Thoracic aorta (tissue), 2 donors: ENCODE measurements at regions not wholly inside any gene's neighbourhood (a gene's known extent, or its start where the extent isn't known, plus 50 kb on each side); places are given as distances from the start of the nearest gene placed in this dataset.

Source experiments
- ATAC-seq: fragments of 150-250 bp; one replicate; pipeline ENCODE4 v1.8.0; 2017; ENCODE audit warnings: low read depth; ENCODE audit not compliant: insufficient number of reproducible peaks, low FRiP score
- DNase-seq: peaks from one replicate; pipeline ENCODE4 v3.0.0-alpha.2; 2020; ENCODE audit warnings: low spot score
- H3K27ac ChIP-seq, 2 donors: fragments of 200-600 bp; sonication (generic); 1 replicate in 1 of 2; 2 replicates in 1 of 2; pipeline ENCODE4 v1.5.1; 2016; ENCODE audit warnings: mild to moderate bottlenecking in 2 of 2, moderate library complexity in 2 of 2
- H3K27me3 ChIP-seq: fragments of 200-600 bp; sonication (generic); replicated peaks from 2 replicates; pipeline ENCODE4 v1.6.0; 2016; ENCODE audit warnings: mild to moderate bottlenecking; ENCODE audit not compliant: insufficient read depth
- H3K36me3 ChIP-seq: fragments of 200-600 bp; sonication (generic); one replicate; pipeline ENCODE4 v1.5.1; 2016
- H3K4me1 ChIP-seq, 2 donors: fragments of 200-600 bp; sonication (generic); 1 replicate in 1 of 2; 2 replicates in 1 of 2; pipeline versions ENCODE4 v1.5.1 to v1.6.0; 2016; ENCODE audit warnings: low read depth in 2 of 2, mild to moderate bottlenecking in 1 of 2; ENCODE audit not compliant: control insufficient read depth in 1 of 2
- H3K4me3 ChIP-seq: fragments of 200-600 bp; sonication (generic); 2 replicates; pipeline ENCODE4 v1.5.1; 2016; ENCODE audit warnings: mild to moderate bottlenecking
- H3K9me3 ChIP-seq: fragments of 200-600 bp; sonication (generic); 2 replicates; pipeline ENCODE4 v1.5.1; 2016
- TF ChIP-seq, protein P1 (sequence below): fragments of 200-600 bp; sonication (generic); IDR thresholded peaks from one replicate; pipeline ENCODE4 v1.5.1; 2019; ENCODE audit warnings: antibody characterized with exemption

DNA sequence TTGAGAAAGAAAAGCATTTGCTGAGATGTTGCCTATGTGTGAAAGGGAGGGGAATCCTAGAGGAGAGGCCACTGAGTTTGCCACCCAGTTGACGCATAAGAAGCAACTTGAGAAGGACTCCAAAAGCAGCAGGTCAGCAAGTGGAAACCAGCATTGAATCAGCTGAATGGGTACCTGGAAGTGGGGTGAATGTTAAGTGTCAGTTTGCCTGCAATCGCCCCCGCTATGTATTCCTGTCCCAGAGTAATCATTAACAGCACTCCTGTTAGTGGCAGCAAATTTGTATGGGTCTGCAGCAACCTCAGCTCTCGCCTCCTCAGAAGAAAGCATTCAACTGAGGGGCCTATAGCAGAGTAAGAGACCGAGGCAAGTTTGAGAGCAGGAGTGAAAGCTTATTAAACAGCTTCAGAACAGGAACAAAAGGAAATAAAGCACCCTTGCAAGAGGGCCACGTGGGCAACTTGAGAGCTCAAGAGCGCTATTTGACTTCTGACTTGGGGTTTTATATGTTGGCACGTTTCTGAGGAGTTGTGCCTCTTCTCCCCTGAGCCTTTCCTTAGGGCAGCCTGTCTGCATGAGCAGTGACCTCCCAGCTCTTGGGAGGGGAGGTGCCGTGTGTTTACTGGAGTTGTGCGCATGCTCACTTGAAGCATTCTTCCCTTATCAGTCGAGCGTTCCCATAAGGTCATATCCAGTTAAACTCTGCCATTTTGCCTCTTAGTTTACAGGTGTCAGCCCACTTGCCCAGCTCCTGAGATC, 122.6 kb upstream of the PHACTR1 start:
- TF ChIP-seq, protein P1, sequence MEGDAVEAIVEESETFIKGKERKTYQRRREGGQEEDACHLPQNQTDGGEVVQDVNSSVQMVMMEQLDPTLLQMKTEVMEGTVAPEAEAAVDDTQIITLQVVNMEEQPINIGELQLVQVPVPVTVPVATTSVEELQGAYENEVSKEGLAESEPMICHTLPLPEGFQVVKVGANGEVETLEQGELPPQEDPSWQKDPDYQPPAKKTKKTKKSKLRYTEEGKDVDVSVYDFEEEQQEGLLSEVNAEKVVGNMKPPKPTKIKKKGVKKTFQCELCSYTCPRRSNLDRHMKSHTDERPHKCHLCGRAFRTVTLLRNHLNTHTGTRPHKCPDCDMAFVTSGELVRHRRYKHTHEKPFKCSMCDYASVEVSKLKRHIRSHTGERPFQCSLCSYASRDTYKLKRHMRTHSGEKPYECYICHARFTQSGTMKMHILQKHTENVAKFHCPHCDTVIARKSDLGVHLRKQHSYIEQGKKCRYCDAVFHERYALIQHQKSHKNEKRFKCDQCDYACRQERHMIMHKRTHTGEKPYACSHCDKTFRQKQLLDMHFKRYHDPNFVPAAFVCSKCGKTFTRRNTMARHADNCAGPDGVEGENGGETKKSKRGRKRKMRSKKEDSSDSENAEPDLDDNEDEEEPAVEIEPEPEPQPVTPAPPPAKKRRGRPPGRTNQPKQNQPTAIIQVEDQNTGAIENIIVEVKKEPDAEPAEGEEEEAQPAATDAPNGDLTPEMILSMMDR = no peak
- H3K27ac ChIP-seq = no peak overlapping the region
- ATAC-seq = no peak

DNA sequence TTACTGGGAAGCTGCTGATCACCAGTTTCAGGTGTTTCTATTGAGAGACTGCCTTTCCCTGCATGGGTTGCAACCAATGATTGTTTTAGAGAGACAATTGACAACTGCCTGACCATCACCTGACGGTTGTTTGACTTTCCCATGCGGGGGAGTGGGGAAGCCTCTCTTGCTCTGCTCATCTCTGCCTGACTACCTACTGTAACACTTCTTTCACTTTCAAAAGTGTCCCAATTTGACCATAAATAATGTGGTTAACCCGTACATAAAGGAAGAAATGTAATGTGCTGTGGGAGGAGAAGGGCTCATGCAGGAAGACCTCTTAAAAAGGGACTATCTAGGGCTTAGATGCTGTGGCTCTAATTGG, 122.1 kb upstream of the PHACTR1 start:
- DNase-seq = no peak
- Histone ChIP-seq H3K9me3 (no peaks in the 10 kb centered on the region), H3K27me3 (no peaks in the 10 kb centered on the region), H3K4me3 (no peak overlapping the region), H3K36me3 (no peaks in the 10 kb centered on the region), H3K27ac (no peak overlapping the region), H3K4me1 (no peaks in the 10 kb centered on the region)
- ATAC-seq = no peak
- TF ChIP-seq, protein P1 = no peak

More for the DNA sequence above, 122.6 kb upstream of the PHACTR1 start:
- Histone ChIP-seq H3K36me3 (no peaks in the 10 kb centered on the region), H3K9me3 (no peaks in the 10 kb centered on the region), H3K4me1 (no peaks in the 10 kb centered on the region), H3K4me3 (no peak overlapping the region), H3K27me3 (no peaks in the 10 kb centered on the region)
- no peak for DNase-seq

DNA sequence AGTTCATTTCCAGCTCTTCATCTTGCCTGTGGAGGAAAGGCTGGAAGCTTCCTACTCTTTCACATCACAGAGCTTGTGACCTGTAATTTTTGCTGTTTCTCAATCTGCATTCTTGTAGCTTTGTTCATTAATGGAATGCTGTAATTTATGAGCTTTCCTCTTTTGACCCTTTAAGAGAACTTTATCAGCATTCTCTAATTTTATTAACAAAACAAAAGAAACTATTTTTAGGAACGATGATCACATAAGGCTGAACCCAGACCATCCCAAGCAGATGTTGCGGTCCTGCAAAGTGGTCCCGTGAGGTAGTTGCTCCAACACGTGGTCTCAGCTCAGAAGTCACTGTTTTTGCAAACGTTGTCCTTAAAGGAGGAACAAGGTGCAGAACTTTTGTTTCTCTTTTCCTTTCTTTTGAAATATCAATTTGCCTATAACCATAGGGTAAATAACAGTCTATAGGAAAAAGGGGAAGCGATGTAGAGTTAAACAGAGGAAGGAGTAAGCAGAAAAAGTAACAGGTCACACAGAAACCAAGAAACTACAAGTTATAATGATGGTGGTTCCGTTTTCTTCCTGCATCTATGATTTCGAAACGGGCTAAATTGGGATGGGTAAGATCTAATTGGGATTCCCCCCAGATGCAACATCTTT, 121.3 kb upstream of the PHACTR1 start:
- H3K36me3 ChIP-seq = no peaks in the 10 kb centered on the region
- TF ChIP-seq, protein P1 = no peak
- DNase-seq (no peak), ATAC-seq (peak; percentile 36)
- H3K27me3 ChIP-seq = no peaks in the 10 kb centered on the region
- no peak overlapping the region for H3K27ac ChIP-seq
- H3K4me1 ChIP-seq = no peaks in the 10 kb centered on the region
- H3K4me3 ChIP-seq = peak overlapping the region; percentile 20
- H3K9me3 ChIP-seq = no peaks in the 10 kb centered on the region

DNA sequence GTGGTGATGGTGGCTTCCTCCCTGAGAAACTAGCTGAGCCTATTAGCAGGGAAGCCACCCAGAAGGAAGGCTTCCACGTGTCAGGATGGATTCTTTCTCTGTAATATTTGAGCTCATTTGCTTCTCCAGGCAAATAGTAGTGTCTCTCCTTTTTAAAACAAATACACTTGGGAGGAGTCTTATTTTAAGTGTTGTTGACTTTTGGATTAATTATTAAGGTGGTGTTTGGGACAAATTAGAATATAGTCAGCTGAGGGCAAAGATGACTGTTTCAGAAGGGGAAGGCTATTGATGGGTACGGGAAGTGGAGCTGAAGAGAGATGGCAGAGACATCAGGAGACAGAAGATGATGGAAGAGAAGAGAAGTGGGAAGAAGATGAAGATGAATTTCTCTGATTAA, 119.8 kb upstream of the PHACTR1 start:
- Histone ChIP-seq H3K4me1 (peaks cover under 1 to 5% of the 10 kb centered on the region in 2 donors), H3K9me3 (no peaks in the 10 kb centered on the region), H3K36me3 (no peaks in the 10 kb centered on the region), H3K4me3 (no peak overlapping the region), H3K27ac (no peak overlapping the region), H3K27me3 (no peaks in the 10 kb centered on the region)
- TF ChIP-seq, protein P1 = no peak
- ATAC-seq (no peak), DNase-seq (no peak)

DNA sequence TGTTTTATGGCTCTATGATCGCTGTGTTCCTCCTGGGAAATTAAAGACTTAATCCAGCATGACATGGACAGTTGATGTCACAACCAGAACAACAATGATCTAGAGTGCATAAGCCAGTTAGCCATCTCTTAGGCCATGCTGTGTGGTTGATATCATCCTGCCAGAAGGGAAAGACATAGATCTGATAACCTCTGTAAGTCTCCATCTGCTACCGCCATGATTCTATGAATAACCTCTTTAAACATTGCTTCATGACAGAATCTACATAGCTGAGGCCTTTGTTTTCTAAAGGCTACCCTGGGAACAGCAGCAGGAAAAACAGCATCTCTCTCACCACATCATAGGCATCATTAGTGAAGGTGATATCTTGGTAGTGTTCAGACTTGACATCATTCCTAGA, 117.6 kb upstream of the PHACTR1 start:
- DNase-seq (no peak), ATAC-seq (no peak)
- peaks cover 11 to 19% of the 10 kb centered on the region in 2 donors for H3K4me1 ChIP-seq
- TF ChIP-seq, protein P1 = no peak
- H3K36me3 ChIP-seq = no peaks in the 10 kb centered on the region
- no peaks in the 10 kb centered on the region for H3K9me3 ChIP-seq
- no peak overlapping the region for H3K4me3 ChIP-seq
- H3K27me3 ChIP-seq = no peaks in the 10 kb centered on the region
- no peak overlapping the region for H3K27ac ChIP-seq
